Head of caudate nucleus (tissue), 42 donors: ENCODE measurements at regions not wholly inside any gene's neighbourhood (a gene's known extent, or its start where the extent isn't known, plus 50 kb on each side); places are given as distances from the start of the nearest gene placed in this dataset.
"Not testable (repeated sequence)": the region's sequence is repeated elsewhere in the genome, so short reads cannot be mapped to it uniquely, and the experiment has no call there.

ENCODE experiments used
- DNase-seq, 42 donors: peaks; one replicate each; pipeline versions ENCODE4 v3.0.0 to v3.0.0-alpha.2; 2020 to 2021; ENCODE audit warnings: mixed read lengths in 7 of 42
- intact Hi-C: fragments of 100-400 bp; cut with DNase I; formaldehyde crosslinking; loops from one replicate; pipeline ENCODE4 v1.15.0; 2022

GRCh38 chr12:97685360-97685759 is 222.8 kb downstream of the RMST start:
- no peak for DNase-seq
- intact Hi-C loops: no loop called here

GRCh38 chr12:97701901-97702300 is 239.3 kb downstream of the RMST start:
- intact Hi-C loops: no loop called here
- DNase-seq: no peak

GRCh38 chr12:97711392-97711791 is 248.8 kb downstream of the RMST start:
- DNase-seq: no peak
- intact Hi-C loops: no loop called here

GRCh38 chr12:97713270-97713669 is 250.7 kb downstream of the RMST start:
- DNase-seq: no peak
- intact Hi-C loops: no loop called here

GRCh38 chr12:97714107-97714563 is 251.5 kb downstream of the RMST start:
- no peak for DNase-seq
- intact Hi-C loops: no loop called here

GRCh38 chr12:97716356-97716755 is 253.8 kb downstream of the RMST start:
- no peak for DNase-seq
- intact Hi-C loops: no loop called here

GRCh38 chr12:97723801-97724200 is 261.2 kb downstream of the RMST start:
- intact Hi-C loops: not testable (repeated sequence)

GRCh38 chr12:97745406-97746101 is 282.9 kb downstream of the RMST start:
- intact Hi-C loops: no loop called here
- DNase-seq: no peak

More at GRCh38 chr12:97723801-97724200, 261.2 kb downstream of the RMST start:
- DNase-seq: not testable (repeated sequence)

- intact Hi-C loops: no loop called here
- DNase-seq: no peak
Observed at GRCh38 chr12:97748298-97748697, 285.7 kb downstream of the RMST start.

GRCh38 chr12:97751704-97752103 is 289.1 kb downstream of the RMST start:
- intact Hi-C loops: no loop called here
- no peak for DNase-seq

- intact Hi-C loops: no loop called here
- no peak for DNase-seq
Observed at GRCh38 chr12:97752129-97752528, 289.5 kb downstream of the RMST start.

- intact Hi-C loops: no loop called here
- DNase-seq: no peak
Observed at GRCh38 chr12:97753332-97753731, 290.7 kb downstream of the RMST start.

GRCh38 chr12:97754306-97754705 is 291.7 kb downstream of the RMST start:
- intact Hi-C loops: no loop called here
- no peak for DNase-seq

GRCh38 chr12:97756066-97756666 is 293.6 kb downstream of the RMST start:
- DNase-seq: no peak
- intact Hi-C loops: no loop called here

- DNase-seq: no peak
- intact Hi-C loops: no loop called here
Observed at GRCh38 chr12:97756741-97757140, 294.1 kb downstream of the RMST start.

- DNase-seq: no peak
- intact Hi-C loops: no loop called here
Observed at GRCh38 chr12:97757481-97758193, 295.0 kb downstream of the RMST start.

- DNase-seq: no peak
- intact Hi-C loops: no loop called here
Observed at GRCh38 chr12:97758194-97758501, 295.5 kb downstream of the RMST start.

GRCh38 chr12:97758586-97758985 is 296.0 kb downstream of the RMST start:
- no peak for DNase-seq
- intact Hi-C loops: no loop called here

- intact Hi-C loops: no loop called here
- no peak for DNase-seq
Observed at GRCh38 chr12:97760601-97761000, 298.0 kb downstream of the RMST start.

- intact Hi-C loops: no loop called here
- DNase-seq: no peak
Observed at GRCh38 chr12:97763113-97763512, 300.5 kb downstream of the RMST start.

GRCh38 chr12:97764700-97765099 is 302.1 kb downstream of the RMST start:
- intact Hi-C loops: no loop called here
- no peak for DNase-seq
